DMS 273 (cell line): ENCODE measurements at regions not wholly inside any gene's neighbourhood (a gene's known extent, or its start where the extent isn't known, plus 50 kb on each side); places are given as distances from the start of the nearest gene placed in this dataset.
A peak's percentile ranks its signal among the peaks of the same experiment; 100 is the strongest.

Source experiments
- DNase-seq: peaks from one replicate; lab custom pipeline; 2025; ENCODE audit not compliant: unreplicated experiment; lab: John Stamatoyannopoulos, UW

GRCh38 chr5:135126688-135127438 lies 92.8 kb upstream of the PITX1 start:
- DNase-seq = peak; percentile 69

GRCh38 chr5:135124724-135125123 lies 90.7 kb upstream of the PITX1 start:
- DNase-seq = no peak

- DNase-seq = no peak
Observed at GRCh38 chr5:135124128-135124527, 90.1 kb upstream of the PITX1 start.

- DNase-seq = no peak
Observed at GRCh38 chr5:135122797-135123196, 88.8 kb upstream of the PITX1 start.

- DNase-seq = no peak
Observed at GRCh38 chr5:135120951-135121350, 86.9 kb upstream of the PITX1 start.

- no peak for DNase-seq
Observed at GRCh38 chr5:135119481-135119880, 85.5 kb upstream of the PITX1 start.

- DNase-seq = no peak
Observed at GRCh38 chr5:135117590-135117989, 83.6 kb upstream of the PITX1 start.

- no peak for DNase-seq
Observed at GRCh38 chr5:135116160-135116561, 82.1 kb upstream of the PITX1 start.

GRCh38 chr5:135115591-135115990 lies 81.6 kb upstream of the PITX1 start:
- DNase-seq = no peak

- DNase-seq = no peak
Observed at GRCh38 chr5:135114759-135115158, 80.7 kb upstream of the PITX1 start.

GRCh38 chr5:135112008-135112725 lies 78.1 kb upstream of the PITX1 start:
- no peak for DNase-seq

GRCh38 chr5:135110785-135111596 lies 77.0 kb upstream of the PITX1 start:
- no peak for DNase-seq

GRCh38 chr5:135108992-135109391 lies 75.0 kb upstream of the PITX1 start:
- DNase-seq = no peak

GRCh38 chr5:135108569-135108968 lies 74.5 kb upstream of the PITX1 start:
- DNase-seq = no peak

GRCh38 chr5:135107986-135108385 lies 74.0 kb upstream of the PITX1 start:
- DNase-seq = no peak

GRCh38 chr5:135106610-135107471 lies 72.8 kb upstream of the PITX1 start:
- DNase-seq = peak; percentile 52

GRCh38 chr5:135106136-135106535 lies 72.1 kb upstream of the PITX1 start:
- DNase-seq = no peak

GRCh38 chr5:135105105-135105484 lies 71.1 kb upstream of the PITX1 start:
- no peak for DNase-seq

GRCh38 chr5:135103575-135103853 lies 69.5 kb upstream of the PITX1 start:
- no peak for DNase-seq

- no peak for DNase-seq
Observed at GRCh38 chr5:135102716-135103574, 68.9 kb upstream of the PITX1 start.
